ENCODE measurements at regions not wholly inside any gene's neighbourhood (a gene's known extent, or its start where the extent isn't known, plus 50 kb on each side); places are given as distances from the start of the nearest gene placed in this dataset.

GRCh38 chr1:187985145-187985896 lies 1156.6 kb downstream of the PLA2G4A start:
- Mint-ChIP-seq H3K27ac (no peak overlapping the region), H3K9me3 (peaks cover 10% of the 10 kb centered on the region; the same call in 2 of the 3 replicates), H3K4me1 (no peaks in the 10 kb centered on the region), H3K27me3 (ENCODE audit: insufficient read depth, low read depth, poor library complexity) (no peaks in the 10 kb centered on the region), H3K4me3 (no peak overlapping the region), H3K36me3 (ENCODE audit: low read depth) (no peaks in the 10 kb centered on the region)
- Histone ChIP-seq H3K27me3 (ENCODE audit: insufficient read depth) (no peaks in the 10 kb centered on the region), H4K20me1 (replicated peaks; ENCODE audit: insufficient read depth) (no peaks in the 10 kb centered on the region), H3K4me1 (ENCODE audit: insufficient read depth) (no peaks in the 10 kb centered on the region), H3K9me2 (ENCODE audit: insufficient read depth) (peaks cover 2% of the 10 kb centered on the region; the same call in 1 of the 2 replicates), H3K27ac (ENCODE audit: low read depth) (no peak overlapping the region), H3K79me2 (replicated peaks; ENCODE audit: insufficient read depth) (no peaks in the 10 kb centered on the region), H2AFZ (0 out of 2 replicates have a peak overlapping the region, but pooled peaks have one; percentile 54), H3K36me3 (ENCODE audit: insufficient read depth) (no peaks in the 10 kb centered on the region), H3K4me3 (no peak overlapping the region), H3K4me2 (no peak overlapping the region), H3F3A (replicated peaks; ENCODE audit: low read depth) (no peaks in the 10 kb centered on the region)
- no peak for DNase-seq (ENCODE audit: low spot score)
- TF ChIP-seq NANOG (IDR thresholded peaks at IDR 0.05; ENCODE audit: borderline replicate concordance) (no peak), STAT1 (IDR thresholded peaks at IDR 0.05; ENCODE audit: unreplicated experiment) (no peak), ETS1 (IDR thresholded peaks at IDR 0.05) (no peak), ZNF114 (CRISPR knock-in tag; IDR thresholded peaks at IDR 0.05) (no peak), EZH2phosphoT487 (IDR thresholded peaks at IDR 0.05; ENCODE audit: unreplicated experiment) (no peak), JUNB (IDR thresholded peaks at IDR 0.05; ENCODE audit: unreplicated experiment) (no peak), POLR2AphosphoS5 (IDR thresholded peaks at IDR 0.05; ENCODE audit: low read depth) (no peak), ZNF462 (CRISPR knock-in tag; IDR thresholded peaks at IDR 0.05) (no peak), CREB1 (CRISPR knock-in tag; IDR thresholded peaks at IDR 0.05; ENCODE audit: low read depth) (no peak), REST (IDR thresholded peaks at IDR 0.05; ENCODE audit: unreplicated experiment) (no peak), CTCF (conservative IDR thresholded peaks at IDR 0.05; ENCODE audit: low read depth in 2 of 2) (no peak), ZNF331 (CRISPR knock-in tag; IDR thresholded peaks at IDR 0.05; ENCODE audit: low read depth) (no peak), EZH2 (IDR thresholded peaks at IDR 0.05; ENCODE audit: low read depth, unreplicated experiment) (no peak)
- ATAC-seq = no peak

Data from GM23338 (cell line).